Activated CD8-positive, alpha-beta memory T cell treated with anti-CD3 and anti-CD28 coated beads, Interleukin-2, amount 50 U/mL, for 4 hours (primary cell): ENCODE measurements at regions not wholly inside any gene's neighbourhood (a gene's known extent, or its start where the extent isn't known, plus 50 kb on each side); places are given as distances from the start of the nearest gene placed in this dataset.
"Not testable (repeated sequence)": the region's sequence is repeated elsewhere in the genome, so short reads cannot be mapped to it uniquely, and the experiment has no call there.

Experiments
- DNase-seq: peaks from one replicate; pipeline ENCODE4 v3.0.0-alpha.2; 2020

- no peak for DNase-seq
Measured at GRCh38 chr9:80679916-80680315, 1009.4 kb downstream of the TLE1 start.

- DNase-seq, result no peak
Measured at GRCh38 chr9:80678906-80679305, 1010.4 kb downstream of the TLE1 start.

GRCh38 chr9:80673496-80673895 lies 1015.9 kb downstream of the TLE1 start:
- DNase-seq, result no peak

GRCh38 chr9:80665479-80665878 lies 1023.9 kb downstream of the TLE1 start:
- DNase-seq, result no peak

GRCh38 chr9:80664327-80665210 lies 1024.8 kb downstream of the TLE1 start:
- no peak for DNase-seq

- DNase-seq, result not testable (repeated sequence)
Measured at GRCh38 chr9:80659751-80660150, 1029.6 kb downstream of the TLE1 start.

GRCh38 chr9:80651044-80651443 lies 1038.3 kb downstream of the TLE1 start:
- no peak for DNase-seq

GRCh38 chr9:80649496-80649895 lies 1039.9 kb downstream of the TLE1 start:
- DNase-seq, result no peak

GRCh38 chr9:80649001-80649420 lies 1040.3 kb downstream of the TLE1 start:
- DNase-seq, result no peak

- DNase-seq, result no peak
Measured at GRCh38 chr9:80648336-80648735, 1041.0 kb downstream of the TLE1 start.

- DNase-seq, result no peak
Measured at GRCh38 chr9:80646211-80646610, 1043.1 kb downstream of the TLE1 start.

- no peak for DNase-seq
Measured at GRCh38 chr9:80644044-80644443, 1045.3 kb downstream of the TLE1 start.

- no peak for DNase-seq
Measured at GRCh38 chr9:80635065-80635464, 1054.3 kb downstream of the TLE1 start.

- no peak for DNase-seq
Measured at GRCh38 chr9:80632041-80632440, 1057.3 kb downstream of the TLE1 start.

GRCh38 chr9:80622508-80622907 lies 1050.7 kb downstream of the TLE4 start:
- DNase-seq, result no peak

- DNase-seq, result no peak
Measured at GRCh38 chr9:80619356-80619755, 1047.6 kb downstream of the TLE4 start.

- no peak for DNase-seq
Measured at GRCh38 chr9:80615964-80616363, 1044.2 kb downstream of the TLE4 start.

GRCh38 chr9:80605793-80606192 lies 1034.0 kb downstream of the TLE4 start:
- DNase-seq, result no peak

GRCh38 chr9:80605129-80605528 lies 1033.4 kb downstream of the TLE4 start:
- no peak for DNase-seq

GRCh38 chr9:80602291-80602690 lies 1030.5 kb downstream of the TLE4 start:
- DNase-seq, result no peak

GRCh38 chr9:80596579-80596978 lies 1024.8 kb downstream of the TLE4 start:
- no peak for DNase-seq

GRCh38 chr9:80595192-80595591 lies 1023.4 kb downstream of the TLE4 start:
- no peak for DNase-seq

GRCh38 chr9:80592413-80592812 lies 1020.6 kb downstream of the TLE4 start:
- no peak for DNase-seq

- no peak for DNase-seq
Measured at GRCh38 chr9:80586786-80587330, 1015.1 kb downstream of the TLE4 start.

GRCh38 chr9:80571953-80572352 lies 1000.2 kb downstream of the TLE4 start:
- no peak for DNase-seq
